DMS 273 (cell line): ENCODE measurements at regions not wholly inside any gene's neighbourhood (a gene's known extent, or its start where the extent isn't known, plus 50 kb on each side); places are given as distances from the start of the nearest gene placed in this dataset.

ENCODE experiments used
- DNase-seq: peaks from one replicate; lab custom pipeline; 2025; ENCODE audit not compliant: unreplicated experiment; lab: John Stamatoyannopoulos, UW

GRCh38 chr5:126094991-126095390 is 328.2 kb upstream of the GRAMD2B start:
- DNase-seq = no peak

GRCh38 chr5:126096442-126097006 is 326.7 kb upstream of the GRAMD2B start:
- no peak for DNase-seq

- DNase-seq = no peak
Observed at GRCh38 chr5:126097876-126098275, 325.3 kb upstream of the GRAMD2B start.

- no peak for DNase-seq
Observed at GRCh38 chr5:126098330-126099017, 324.7 kb upstream of the GRAMD2B start.

- no peak for DNase-seq
Observed at GRCh38 chr5:126099077-126099476, 324.1 kb upstream of the GRAMD2B start.

- DNase-seq = peak; percentile 28
Observed at GRCh38 chr5:126100767-126101166, 322.4 kb upstream of the GRAMD2B start.

GRCh38 chr5:126101901-126102300 is 321.3 kb upstream of the GRAMD2B start:
- DNase-seq = no peak

- DNase-seq = no peak
Observed at GRCh38 chr5:126103050-126103449, 320.2 kb upstream of the GRAMD2B start.

GRCh38 chr5:126103868-126104267 is 319.3 kb upstream of the GRAMD2B start:
- DNase-seq = no peak

- no peak for DNase-seq
Observed at GRCh38 chr5:126104341-126104740, 318.9 kb upstream of the GRAMD2B start.

- DNase-seq = peak; percentile 5
Observed at GRCh38 chr5:126104951-126105350, 318.3 kb upstream of the GRAMD2B start.

- no peak for DNase-seq
Observed at GRCh38 chr5:126106029-126106428, 317.2 kb upstream of the GRAMD2B start.

GRCh38 chr5:126107381-126107780 is 315.8 kb upstream of the GRAMD2B start:
- no peak for DNase-seq

- DNase-seq = peak; percentile 10
Observed at GRCh38 chr5:126108470-126108869, 314.7 kb upstream of the GRAMD2B start.

- no peak for DNase-seq
Observed at GRCh38 chr5:126115059-126115629, 308.1 kb upstream of the GRAMD2B start.

GRCh38 chr5:126117044-126117443 is 306.2 kb upstream of the GRAMD2B start:
- no peak for DNase-seq

GRCh38 chr5:126119887-126120442 is 303.2 kb upstream of the GRAMD2B start:
- no peak for DNase-seq

- no peak for DNase-seq
Observed at GRCh38 chr5:126120939-126121338, 302.3 kb upstream of the GRAMD2B start.

GRCh38 chr5:126122942-126123341 is 300.3 kb upstream of the GRAMD2B start:
- no peak for DNase-seq

- DNase-seq = no peak
Observed at GRCh38 chr5:126124706-126125345, 298.4 kb upstream of the GRAMD2B start.

GRCh38 chr5:126125407-126125806 is 297.8 kb upstream of the GRAMD2B start:
- DNase-seq = no peak

- DNase-seq = no peak
Observed at GRCh38 chr5:126126574-126126973, 296.6 kb upstream of the GRAMD2B start.
